NCI-H146 treated with DMSO at 0.1 percent for 48 hours (cell line): ENCODE measurements at regions not wholly inside any gene's neighbourhood (a gene's known extent, or its start where the extent isn't known, plus 50 kb on each side); places are given as distances from the start of the nearest gene placed in this dataset.

Experiments used
- DNase-seq: peaks from one replicate; lab custom pipeline; 2025; ENCODE audit not compliant: unreplicated experiment; lab: John Stamatoyannopoulos, UW

- peak; percentile 59 for DNase-seq
Observed at GRCh38 chr13:52975969-52976368, 52.6 kb upstream of the OLFM4 start.

- no peak for DNase-seq
Observed at GRCh38 chr13:52975161-52975560, 53.5 kb upstream of the OLFM4 start.

- DNase-seq: no peak
Observed at GRCh38 chr13:52974711-52975110, 53.9 kb upstream of the OLFM4 start.

- no peak for DNase-seq
Observed at GRCh38 chr13:52969373-52969772, 59.2 kb upstream of the OLFM4 start.

GRCh38 chr13:52968074-52968700, 60.4 kb upstream of the OLFM4 start:
- DNase-seq: peak; percentile 89

- DNase-seq: no peak
Observed at GRCh38 chr13:52961987-52962386, 66.6 kb upstream of the OLFM4 start.

- no peak for DNase-seq
Observed at GRCh38 chr13:52961256-52961910, 67.2 kb upstream of the OLFM4 start.

- DNase-seq: no peak
Observed at GRCh38 chr13:52955472-52955874, 73.1 kb upstream of the OLFM4 start.

- no peak for DNase-seq
Observed at GRCh38 chr13:52954838-52955237, 73.8 kb upstream of the OLFM4 start.

GRCh38 chr13:52950436-52950956, 78.1 kb upstream of the OLFM4 start:
- no peak for DNase-seq

GRCh38 chr13:52949742-52950141, 78.9 kb upstream of the OLFM4 start:
- no peak for DNase-seq

GRCh38 chr13:52949044-52949443, 79.6 kb upstream of the OLFM4 start:
- no peak for DNase-seq

- DNase-seq: no peak
Observed at GRCh38 chr13:52947921-52948373, 80.7 kb upstream of the OLFM4 start.

- DNase-seq: no peak
Observed at GRCh38 chr13:52945348-52945747, 83.3 kb upstream of the OLFM4 start.

- DNase-seq: no peak
Observed at GRCh38 chr13:52944697-52945096, 83.9 kb upstream of the OLFM4 start.

- DNase-seq: no peak
Observed at GRCh38 chr13:52938065-52938464, 89.6 kb upstream of the PCDH8 start.

GRCh38 chr13:52936806-52937205, 88.4 kb upstream of the PCDH8 start:
- no peak for DNase-seq

GRCh38 chr13:52934258-52934657, 85.8 kb upstream of the PCDH8 start:
- DNase-seq: no peak

- no peak for DNase-seq
Observed at GRCh38 chr13:52933547-52934210, 85.2 kb upstream of the PCDH8 start.

GRCh38 chr13:52933099-52933498, 84.7 kb upstream of the PCDH8 start:
- DNase-seq: no peak

GRCh38 chr13:52932649-52933048, 84.2 kb upstream of the PCDH8 start:
- no peak for DNase-seq
